Cardiac fibroblast (primary cell): ENCODE measurements at regions not wholly inside any gene's neighbourhood (a gene's known extent, or its start where the extent isn't known, plus 50 kb on each side); places are given as distances from the start of the nearest gene placed in this dataset.

Experiments
- DNase-seq, 2 donors: peaks; one replicate each; pipeline versions ENCODE4 v3.0.0 to v3.0.0-alpha.2; 2010; ENCODE audit warnings: low read depth in 2 of 2
- H3K4me3 ChIP-seq, 2 donors: replicated peaks in 1 of 2; 1 replicate in 1 of 2; 2 replicates in 1 of 2; pipeline ENCODE4 v1.5.1; 2011; ENCODE audit warnings: low read depth in 2 of 2, low read length in 2 of 2, mild to moderate bottlenecking in 2 of 2, moderate library complexity in 1 of 2
- CTCF ChIP-seq: IDR thresholded peaks from one replicate; pipeline ENCODE4 v1.5.1; 2011; ENCODE audit warnings: low read depth, mild to moderate bottlenecking, low read length, inconsistent platforms

GRCh38 chr17:71917715-71918114, 203.1 kb upstream of the SOX9 start:
- no peak for TF ChIP-seq CTCF
- no peak overlapping the region for H3K4me3 ChIP-seq
- DNase-seq: no peak

DNA sequence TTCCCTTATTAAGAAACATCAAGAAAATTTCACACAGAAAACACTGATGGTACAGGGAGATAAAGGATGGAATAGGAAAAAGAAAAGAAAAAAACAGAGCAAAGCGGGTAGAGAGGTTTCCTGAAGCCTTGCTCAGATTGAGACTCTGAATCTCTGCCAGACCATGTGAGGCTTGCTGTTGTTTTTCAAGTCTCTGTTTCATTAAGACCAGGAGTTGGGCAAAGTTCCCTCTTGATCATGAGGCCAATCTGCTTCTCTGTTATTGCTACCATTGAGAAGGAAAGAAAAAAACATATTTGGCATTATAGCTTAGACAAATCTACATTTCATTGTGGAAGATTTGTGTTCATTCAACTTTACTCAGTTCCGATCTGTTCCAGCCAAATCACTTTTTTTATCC, 201.6 kb upstream of the SOX9 start:
- TF ChIP-seq CTCF: no peak
- peak in 1 of 2 donors; percentile 20 for DNase-seq

DNA sequence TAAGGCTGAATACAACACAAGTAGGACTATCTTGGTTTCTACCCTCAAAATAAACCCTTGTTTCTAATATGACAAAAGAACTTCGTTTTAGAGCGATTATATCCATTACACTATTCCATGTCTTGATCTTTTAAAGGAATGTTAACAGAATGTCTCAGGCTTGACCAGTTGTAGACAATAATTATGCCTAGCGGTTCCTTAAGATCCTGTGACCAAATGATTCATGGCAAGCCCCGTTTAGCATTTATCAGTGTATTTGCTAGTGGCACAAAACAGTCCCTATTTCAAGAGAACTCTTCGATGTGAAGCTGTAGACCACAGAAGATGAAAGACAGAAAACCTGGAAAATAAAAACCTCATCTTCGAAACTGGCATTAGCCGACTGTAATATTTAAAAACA, 200.9 kb upstream of the SOX9 start:
- TF ChIP-seq CTCF: no peak
- H3K4me3 ChIP-seq: no peak overlapping the region
- no peak for DNase-seq

More for the DNA sequence above, 201.6 kb upstream of the SOX9 start:
- no peak overlapping the region for H3K4me3 ChIP-seq

DNA sequence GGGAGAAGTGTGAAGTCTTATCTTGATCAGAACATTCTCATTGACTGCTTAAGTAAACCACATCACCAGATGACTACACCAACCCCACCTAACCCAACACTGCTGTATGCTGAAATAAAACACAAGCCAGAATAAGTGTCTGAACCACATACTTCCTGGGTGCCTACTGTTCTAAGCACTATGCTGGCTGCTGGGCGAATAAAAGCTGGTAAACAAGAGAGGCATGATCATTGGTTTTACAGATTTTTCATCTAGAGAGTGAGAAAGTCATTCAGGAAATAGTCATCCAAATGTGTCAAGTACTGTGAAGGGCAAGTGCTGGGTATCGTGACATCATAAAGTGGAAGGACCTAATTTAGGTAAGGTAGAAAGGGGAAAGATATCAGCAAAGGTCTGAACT, 199.0 kb upstream of the SOX9 start:
- no peak overlapping the region for H3K4me3 ChIP-seq
- no peak for TF ChIP-seq CTCF
- DNase-seq: no peak

GRCh38 chr17:71922439-71922838, 198.4 kb upstream of the SOX9 start:
- DNase-seq: peak; percentile 24 to 53
- no peak for TF ChIP-seq CTCF
- H3K4me3 ChIP-seq: no peak overlapping the region

GRCh38 chr17:71926746-71927398, 193.9 kb upstream of the SOX9 start:
- DNase-seq: no peak
- H3K4me3 ChIP-seq: no peak overlapping the region
- TF ChIP-seq CTCF: no peak

DNA sequence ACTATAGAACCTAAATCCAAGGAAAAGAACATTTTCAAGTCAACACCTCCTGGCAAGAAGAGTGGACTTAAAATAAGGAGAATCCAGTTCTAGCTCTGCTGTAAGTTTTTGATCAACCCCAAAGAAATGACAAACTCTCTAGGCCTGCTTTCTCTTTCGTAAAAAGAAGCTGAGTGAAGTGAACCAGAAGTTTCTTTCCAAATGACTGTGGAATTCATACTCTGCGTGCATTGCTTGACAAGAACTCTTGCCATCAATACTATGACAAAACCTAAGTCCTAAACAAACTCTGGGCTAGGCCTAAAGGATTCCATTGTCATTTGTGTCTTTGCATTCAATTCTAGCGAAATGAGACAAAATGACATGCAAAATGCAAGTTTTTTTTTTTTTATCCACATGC, 187.5 kb upstream of the SOX9 start:
- TF ChIP-seq CTCF: no peak
- DNase-seq: no peak
- no peak overlapping the region for H3K4me3 ChIP-seq
